LNCaP clone FGC (cell line): ENCODE measurements at regions not wholly inside any gene's neighbourhood (a gene's known extent, or its start where the extent isn't known, plus 50 kb on each side); places are given as distances from the start of the nearest gene placed in this dataset.

Experiments
- DNase-seq: peaks from one replicate; pipeline ENCODE4 v3.0.0-alpha.2; 2011; ENCODE audit warnings: low read depth
- H3K4me3 ChIP-seq: 2 replicates; pipeline ENCODE4 v1.5.1; 2011; ENCODE audit warnings: mild to moderate bottlenecking, low read depth, low read length, control low read depth
- CTCF ChIP-seq: IDR thresholded peaks from 2 replicates; pipeline ENCODE4 v1.5.1; 2012; ENCODE audit warnings: mild to moderate bottlenecking; ENCODE audit not compliant: control insufficient read depth, insufficient read depth; ENCODE audit errors: extremely low read depth

GRCh38 chr4:127580891-127581290, 51.9 kb upstream of the INTU start:
- no peak for TF ChIP-seq CTCF
- no peak for DNase-seq
- H3K4me3 ChIP-seq, result no peak overlapping the region
